Fibroblast of pulmonary artery (primary cell): ENCODE measurements at regions not wholly inside any gene's neighbourhood (a gene's known extent, or its start where the extent isn't known, plus 50 kb on each side); places are given as distances from the start of the nearest gene placed in this dataset.

ENCODE experiments used
- DNase-seq: peaks from one replicate; pipeline ENCODE4 v3.0.0-alpha.2; 2010; ENCODE audit warnings: low read depth
- H3K4me3 ChIP-seq: replicated peaks from 2 replicates; pipeline ENCODE4 v1.5.1; 2011; ENCODE audit warnings: low read depth, mild to moderate bottlenecking, control low read depth, low read length, moderate library complexity
- TF ChIP-seq, protein P1 (sequence below): IDR thresholded peaks from 2 replicates; pipeline ENCODE4 v1.5.1; 2011; ENCODE audit warnings: mild to moderate bottlenecking, control low read depth, low read length, inconsistent platforms; ENCODE audit errors: missing control alignments

DNA sequence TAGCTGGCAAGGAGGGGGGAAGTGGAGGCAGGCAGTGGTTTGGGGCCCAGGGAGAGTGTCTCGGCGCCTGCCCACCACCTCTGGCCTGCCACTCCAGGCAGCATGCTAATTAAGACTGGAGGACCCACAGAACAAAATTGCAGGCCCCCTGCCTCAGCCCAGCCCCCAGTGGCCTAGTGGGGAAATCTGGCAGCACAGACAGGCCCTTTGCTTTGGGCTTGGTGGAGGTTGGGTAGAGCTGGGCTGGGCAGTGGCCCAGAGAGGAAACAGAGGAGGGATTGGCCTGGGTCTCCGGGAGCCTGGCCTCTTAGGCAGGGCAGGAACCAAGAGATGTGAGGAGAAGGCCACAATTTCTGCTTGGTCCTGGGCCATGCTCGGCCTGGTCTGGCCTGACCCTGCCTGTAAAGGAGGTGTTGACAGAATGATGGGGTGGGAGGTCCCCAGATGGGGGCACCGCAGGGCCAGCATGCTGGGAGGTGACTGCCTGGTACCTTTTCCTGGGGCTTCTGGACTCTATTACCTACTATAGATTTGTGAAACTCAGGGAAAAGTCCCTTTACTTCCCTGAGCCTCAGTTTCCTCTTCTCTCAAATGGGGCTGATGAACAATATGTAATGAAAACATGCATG, 92.4 kb upstream of the PJA1 start:
- TF ChIP-seq, protein P1, sequence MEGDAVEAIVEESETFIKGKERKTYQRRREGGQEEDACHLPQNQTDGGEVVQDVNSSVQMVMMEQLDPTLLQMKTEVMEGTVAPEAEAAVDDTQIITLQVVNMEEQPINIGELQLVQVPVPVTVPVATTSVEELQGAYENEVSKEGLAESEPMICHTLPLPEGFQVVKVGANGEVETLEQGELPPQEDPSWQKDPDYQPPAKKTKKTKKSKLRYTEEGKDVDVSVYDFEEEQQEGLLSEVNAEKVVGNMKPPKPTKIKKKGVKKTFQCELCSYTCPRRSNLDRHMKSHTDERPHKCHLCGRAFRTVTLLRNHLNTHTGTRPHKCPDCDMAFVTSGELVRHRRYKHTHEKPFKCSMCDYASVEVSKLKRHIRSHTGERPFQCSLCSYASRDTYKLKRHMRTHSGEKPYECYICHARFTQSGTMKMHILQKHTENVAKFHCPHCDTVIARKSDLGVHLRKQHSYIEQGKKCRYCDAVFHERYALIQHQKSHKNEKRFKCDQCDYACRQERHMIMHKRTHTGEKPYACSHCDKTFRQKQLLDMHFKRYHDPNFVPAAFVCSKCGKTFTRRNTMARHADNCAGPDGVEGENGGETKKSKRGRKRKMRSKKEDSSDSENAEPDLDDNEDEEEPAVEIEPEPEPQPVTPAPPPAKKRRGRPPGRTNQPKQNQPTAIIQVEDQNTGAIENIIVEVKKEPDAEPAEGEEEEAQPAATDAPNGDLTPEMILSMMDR: no peak
- no peak for DNase-seq
- no peak overlapping the region for H3K4me3 ChIP-seq

DNA sequence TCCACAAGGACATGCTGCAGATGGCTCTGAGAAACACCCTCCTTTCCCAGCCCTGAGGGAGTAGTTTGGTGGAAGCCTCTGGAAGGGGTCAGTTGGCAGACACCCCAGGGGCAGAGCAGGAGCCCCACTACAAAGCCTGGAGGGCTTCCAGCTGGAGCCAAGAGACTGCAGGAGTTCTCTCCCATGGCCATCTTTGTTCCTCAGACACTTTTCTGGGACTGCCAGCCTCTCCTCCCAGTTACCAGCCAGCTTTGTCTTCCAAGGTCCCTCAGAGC, 91.0 kb upstream of the PJA1 start:
- TF ChIP-seq, protein P1: no peak
- no peak overlapping the region for H3K4me3 ChIP-seq
- no peak for DNase-seq

DNA sequence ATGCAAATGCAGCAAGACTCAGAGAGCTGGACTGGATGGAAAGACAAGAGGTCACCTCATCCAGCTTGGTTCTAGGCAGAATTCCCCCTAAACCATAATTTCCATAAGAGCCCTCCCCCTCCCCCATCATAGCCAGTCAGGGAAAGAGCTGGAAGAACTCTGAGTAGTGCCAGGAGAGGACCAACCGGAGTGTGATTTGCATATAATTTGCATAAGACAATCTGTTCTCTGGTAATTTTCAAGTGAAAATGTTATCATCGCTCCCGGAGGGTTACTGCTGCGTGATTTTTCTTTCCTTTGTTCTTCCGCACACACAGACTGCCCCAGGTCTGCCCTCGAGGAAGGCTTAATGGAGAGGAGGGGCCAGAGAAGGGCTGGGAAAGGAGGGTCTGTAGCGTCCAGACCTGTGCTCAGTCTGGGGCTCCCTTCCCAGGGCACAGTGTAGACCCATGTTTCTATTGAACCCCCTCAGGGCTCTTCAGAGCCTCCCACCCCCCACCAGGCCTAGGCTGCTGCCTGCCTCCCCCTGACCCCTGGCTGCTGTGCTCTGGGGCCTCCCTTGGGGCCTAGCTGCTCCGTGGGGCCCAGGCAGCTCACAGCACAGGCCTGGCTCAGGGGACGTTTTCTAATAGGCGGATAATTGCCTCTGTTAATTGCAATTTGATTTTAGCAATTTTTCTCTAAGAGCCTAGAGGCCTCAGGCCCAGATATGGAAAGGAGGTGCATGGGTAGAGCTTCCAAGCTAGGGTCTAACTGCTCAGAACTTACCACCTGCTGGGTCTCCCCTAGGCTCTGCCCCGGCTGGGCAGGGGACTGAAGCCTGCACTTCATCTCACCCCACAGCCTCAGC, 90.4 kb upstream of the PJA1 start:
- no peak for DNase-seq
- TF ChIP-seq, protein P1: no peak
- no peak overlapping the region for H3K4me3 ChIP-seq

DNA sequence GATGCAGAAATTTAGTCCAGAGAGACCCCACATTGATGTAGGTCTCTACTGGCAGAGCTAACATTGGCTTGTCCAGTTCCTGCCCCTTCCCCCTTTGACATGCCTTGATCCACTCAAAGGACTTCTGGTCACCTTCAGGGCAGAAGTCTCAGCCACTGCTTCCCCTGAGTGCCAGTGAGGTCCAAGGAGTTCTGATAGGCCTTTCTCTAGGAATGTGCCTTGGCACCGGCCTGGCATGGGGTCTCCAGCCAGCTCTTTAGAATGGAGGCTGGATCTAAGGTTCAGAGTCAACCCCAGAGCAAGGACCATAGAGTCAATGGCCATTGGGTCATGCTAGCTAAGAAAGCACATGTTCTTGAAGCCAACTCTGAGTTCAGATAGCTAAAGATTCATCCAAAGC, 88.6 kb upstream of the PJA1 start:
- no peak for DNase-seq
- no peak overlapping the region for H3K4me3 ChIP-seq
- TF ChIP-seq, protein P1: no peak

DNA sequence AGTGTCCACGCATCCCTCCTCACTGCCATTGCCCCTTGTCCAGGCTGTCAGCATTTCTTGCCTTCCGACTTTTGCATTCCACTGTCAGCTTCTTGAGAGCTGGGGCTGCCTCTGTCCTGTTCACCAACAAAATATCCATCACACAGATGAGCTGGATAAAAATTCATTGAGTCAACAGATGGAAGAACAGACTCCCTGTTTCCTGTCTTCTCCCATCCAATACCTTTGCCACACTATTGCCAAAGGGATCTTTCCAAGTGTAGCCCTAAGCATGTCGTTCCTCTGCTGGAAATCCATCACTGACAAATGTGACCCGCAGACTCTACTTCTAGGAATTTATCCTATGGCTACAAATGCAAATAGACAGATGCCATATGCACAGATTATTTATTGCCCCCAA, 78.0 kb upstream of the PJA1 start:
- H3K4me3 ChIP-seq: no peak overlapping the region
- TF ChIP-seq, protein P1: no peak
- no peak for DNase-seq

DNA sequence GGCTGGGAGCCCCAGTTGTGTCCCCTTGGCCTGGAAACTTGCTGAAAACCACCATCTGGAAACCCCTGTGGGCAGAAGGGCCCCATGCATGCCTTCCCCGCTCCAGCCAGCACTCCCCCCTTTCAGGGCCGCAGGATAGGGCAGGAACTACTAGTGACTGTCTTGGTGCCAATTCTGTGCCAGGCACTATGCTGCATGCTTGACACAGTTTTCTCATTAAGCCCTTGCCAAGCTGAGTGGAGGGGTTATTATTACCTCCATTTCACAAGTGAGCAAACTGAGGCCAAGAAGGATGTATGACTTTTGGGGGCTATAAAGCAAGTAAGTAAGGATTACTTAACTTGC, 73.6 kb upstream of the PJA1 start:
- DNase-seq: no peak
- TF ChIP-seq, protein P1: no peak
- no peak overlapping the region for H3K4me3 ChIP-seq
